ELF-1 (cell line): ENCODE measurements at regions not wholly inside any gene's neighbourhood (a gene's known extent, or its start where the extent isn't known, plus 50 kb on each side); places are given as distances from the start of the nearest gene placed in this dataset.
"Not testable (repeated sequence)": the region's sequence is repeated elsewhere in the genome, so short reads cannot be mapped to it uniquely, and the experiment has no call there.

ENCODE experiments used
- DNase-seq: peaks from one replicate; pipeline ENCODE4 v3.0.0-alpha.2; 2016; ENCODE audit warnings: low read depth, low spot score

DNA sequence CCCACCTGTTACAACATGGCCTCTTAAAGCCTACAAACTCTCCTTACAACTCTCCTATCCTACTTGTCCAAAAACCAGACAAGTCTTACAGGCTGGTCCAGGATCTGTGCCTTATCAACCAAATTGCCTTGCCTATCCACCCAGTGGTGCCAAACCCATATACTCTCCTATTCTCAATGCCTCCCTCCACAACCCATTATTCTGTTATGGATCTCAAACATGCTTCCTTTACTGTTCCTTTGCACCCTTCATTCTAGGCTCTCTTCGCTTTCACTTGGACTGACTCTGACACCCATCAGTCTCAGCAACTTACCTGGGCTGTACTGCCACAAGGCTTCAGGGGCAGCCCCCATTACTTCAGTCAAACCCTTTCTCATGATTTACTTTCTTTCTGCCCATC lies 1112.1 kb upstream of the TMEM132C start:
- DNase-seq: not testable (repeated sequence)

DNA sequence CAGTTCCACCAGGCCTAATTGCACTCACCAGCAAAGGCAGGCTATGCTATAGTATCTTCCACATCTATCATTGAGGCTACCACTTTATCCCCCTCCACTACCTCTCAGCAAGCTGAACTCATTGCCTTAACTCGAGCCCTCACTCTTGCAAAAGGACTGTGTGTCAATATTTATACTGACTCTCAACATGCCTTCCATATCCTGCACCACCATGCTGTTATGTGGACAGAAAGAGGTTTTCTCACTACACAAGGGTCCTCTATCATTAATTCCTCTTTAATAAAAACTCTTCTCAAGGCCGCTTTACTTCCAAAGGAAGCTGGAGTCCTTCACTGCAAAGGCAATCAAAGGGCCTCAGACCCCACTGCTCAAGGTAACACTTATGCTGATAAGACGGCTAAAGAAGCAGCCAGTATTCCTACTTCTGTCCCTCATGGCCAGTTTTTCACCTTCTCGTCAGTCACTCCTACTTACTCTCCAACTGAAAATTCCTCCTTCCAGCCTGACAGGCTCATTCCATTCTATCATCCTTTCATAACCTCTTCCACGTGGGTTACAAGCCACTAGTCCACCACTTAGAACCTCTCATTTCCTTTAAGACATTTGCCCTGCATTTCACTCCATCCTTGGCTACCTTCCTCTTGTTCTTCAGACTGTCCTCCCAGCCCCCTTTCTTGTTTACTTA lies 1110.9 kb upstream of the TMEM132C start:
- not testable (repeated sequence) for DNase-seq

DNA sequence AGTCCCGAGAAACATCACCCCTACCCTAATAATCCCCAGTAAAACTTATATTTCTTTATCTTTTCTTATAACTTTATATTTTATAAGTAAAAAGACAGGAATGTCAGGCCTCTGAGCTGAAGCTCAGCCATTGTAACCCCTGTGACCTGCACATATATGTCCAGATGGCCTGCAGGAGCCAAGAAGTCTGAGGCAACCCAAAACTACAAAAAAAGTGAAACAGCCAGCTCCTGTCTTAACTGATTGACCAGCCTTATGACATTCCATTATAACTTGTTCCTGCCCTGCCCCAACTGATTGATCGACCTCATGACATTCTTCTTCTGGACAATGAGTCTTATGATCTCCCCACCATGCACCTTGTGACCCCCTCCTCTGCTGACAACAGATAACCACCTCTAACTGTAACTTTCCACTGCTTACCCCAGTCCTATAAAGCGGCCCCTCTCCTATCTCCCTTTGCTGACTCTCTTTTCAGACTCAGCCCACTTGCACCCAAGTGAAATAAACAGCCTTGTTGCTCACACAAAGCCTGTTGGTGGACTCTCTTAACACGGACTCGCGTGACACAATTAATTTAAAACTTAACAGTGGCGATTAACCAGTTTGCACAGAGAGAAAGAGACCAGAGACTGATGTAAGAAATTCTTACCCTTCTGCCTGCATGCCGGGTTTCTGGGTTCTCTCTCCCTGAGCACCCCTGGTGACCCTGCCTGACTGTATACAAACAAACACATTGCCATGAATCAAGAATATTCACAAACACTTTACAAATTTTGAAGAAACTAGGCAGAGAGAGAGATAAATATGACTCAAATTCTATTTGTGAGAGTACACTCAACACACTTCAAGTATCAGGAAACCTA lies 1109.2 kb upstream of the TMEM132C start:
- DNase-seq: not testable (repeated sequence)

DNA sequence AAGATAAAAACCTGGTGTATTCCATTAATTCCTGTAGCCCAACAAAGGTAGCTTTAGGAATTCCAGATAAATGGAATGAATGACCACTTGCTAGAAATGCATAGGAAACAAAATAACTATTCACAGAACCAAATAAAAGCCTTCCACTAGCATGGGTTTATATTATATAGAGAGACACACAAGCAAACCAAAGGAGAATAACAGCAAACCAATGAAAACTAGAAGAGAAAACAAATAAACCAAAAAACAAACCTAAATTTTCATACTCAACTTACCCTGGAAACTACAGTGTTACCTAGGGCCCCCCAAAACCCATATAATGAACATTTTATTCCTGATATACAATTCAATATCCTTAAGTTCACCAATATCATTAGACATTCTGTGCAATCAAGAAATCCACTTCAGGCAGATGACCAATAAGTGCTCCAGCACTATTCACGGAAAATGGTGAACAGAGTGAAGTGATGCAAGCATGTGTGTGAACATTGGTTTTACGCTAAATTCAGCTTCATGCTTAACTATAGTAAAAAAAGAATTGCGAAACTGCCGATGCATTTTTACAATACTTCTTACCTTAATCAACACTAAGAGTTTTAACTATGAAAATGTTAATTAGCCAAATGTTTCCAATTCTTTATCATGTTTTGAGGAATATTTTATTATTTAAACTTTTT lies 1108.4 kb upstream of the TMEM132C start:
- no peak for DNase-seq

DNA sequence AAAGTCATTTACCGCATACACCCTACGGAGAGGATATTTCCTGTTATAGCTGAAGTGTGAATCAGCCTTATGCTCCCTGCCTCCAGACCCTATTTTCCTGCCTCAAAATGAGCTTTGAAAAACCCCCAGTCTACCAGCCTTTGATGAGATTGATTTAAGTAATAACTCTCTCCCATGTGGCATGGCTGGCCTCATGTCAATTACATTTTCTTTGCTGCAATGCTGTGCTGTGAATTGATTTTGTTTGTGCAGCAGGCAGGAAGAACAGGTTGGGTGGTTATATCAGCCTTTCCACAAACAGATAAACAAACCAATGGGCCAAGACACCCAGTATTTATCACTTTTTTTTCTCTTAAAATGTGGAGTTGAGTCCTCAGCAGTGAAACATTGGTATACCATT lies 1105.5 kb upstream of the TMEM132C start:
- no peak for DNase-seq

DNA sequence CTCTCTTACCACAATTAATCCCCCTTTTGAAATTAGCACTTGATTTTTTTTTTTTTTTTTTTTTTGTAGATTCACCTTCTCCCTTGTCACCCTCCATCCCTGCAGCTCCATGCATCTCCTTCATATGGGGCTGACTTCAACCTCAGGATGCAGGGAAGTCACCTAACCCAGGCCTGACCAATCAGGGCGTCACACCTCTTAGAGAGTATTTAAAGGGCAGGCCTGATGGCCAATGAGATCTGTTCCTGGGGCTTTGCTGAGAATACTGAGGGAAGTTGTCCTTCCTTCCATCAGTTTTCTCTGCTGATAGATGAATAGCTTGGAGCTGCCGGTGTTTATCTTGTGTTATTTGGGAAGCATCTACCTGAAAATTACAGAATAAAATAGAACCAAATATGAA lies 1104.7 kb upstream of the TMEM132C start:
- DNase-seq: no peak

- no peak for DNase-seq
Observed at GRCh38 chr12:127162902-127163301, 1104.1 kb upstream of the TMEM132C start.

GRCh38 chr12:127165567-127166392 lies 1101.2 kb upstream of the TMEM132C start:
- DNase-seq: peak; percentile 74

DNA sequence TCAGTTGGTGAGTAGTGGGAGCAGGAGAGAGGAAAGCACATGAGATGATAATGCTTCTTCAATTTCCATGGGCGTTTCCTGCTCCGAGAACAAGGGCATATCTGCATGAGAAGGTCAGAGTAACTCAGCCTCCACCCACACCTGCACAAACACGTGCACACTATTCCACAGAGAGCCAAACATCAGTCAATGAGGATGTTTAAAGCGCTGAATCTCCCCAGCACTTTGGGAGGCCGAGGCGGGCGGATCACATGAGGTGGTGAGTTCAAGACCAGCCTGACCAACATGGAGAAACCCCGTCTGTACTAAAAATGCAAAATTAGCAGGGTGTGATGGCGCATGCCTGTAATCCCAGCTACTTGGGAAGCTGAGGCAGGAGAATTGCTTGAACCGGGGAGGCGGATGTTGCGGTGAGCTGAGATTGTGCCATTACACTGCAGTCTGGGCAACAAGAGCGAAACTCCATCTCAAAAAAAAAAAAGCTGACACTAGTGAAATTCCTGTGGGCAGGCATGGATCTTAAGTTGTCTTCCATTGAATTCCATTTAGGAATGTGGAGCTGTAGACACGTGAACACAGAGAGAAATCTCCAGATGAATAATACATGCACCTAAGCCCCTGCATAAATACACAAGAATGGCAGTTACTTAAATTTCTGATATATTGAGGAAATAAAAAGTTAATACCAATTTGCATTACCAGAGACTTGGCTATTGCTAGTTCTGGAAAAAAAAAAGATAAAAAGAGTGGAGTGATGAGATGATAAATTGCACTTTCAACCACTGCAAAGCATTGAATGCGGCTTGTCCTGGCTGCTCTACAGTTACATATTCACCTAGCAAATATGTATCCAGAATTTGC lies 1097.4 kb upstream of the TMEM132C start:
- DNase-seq: no peak

DNA sequence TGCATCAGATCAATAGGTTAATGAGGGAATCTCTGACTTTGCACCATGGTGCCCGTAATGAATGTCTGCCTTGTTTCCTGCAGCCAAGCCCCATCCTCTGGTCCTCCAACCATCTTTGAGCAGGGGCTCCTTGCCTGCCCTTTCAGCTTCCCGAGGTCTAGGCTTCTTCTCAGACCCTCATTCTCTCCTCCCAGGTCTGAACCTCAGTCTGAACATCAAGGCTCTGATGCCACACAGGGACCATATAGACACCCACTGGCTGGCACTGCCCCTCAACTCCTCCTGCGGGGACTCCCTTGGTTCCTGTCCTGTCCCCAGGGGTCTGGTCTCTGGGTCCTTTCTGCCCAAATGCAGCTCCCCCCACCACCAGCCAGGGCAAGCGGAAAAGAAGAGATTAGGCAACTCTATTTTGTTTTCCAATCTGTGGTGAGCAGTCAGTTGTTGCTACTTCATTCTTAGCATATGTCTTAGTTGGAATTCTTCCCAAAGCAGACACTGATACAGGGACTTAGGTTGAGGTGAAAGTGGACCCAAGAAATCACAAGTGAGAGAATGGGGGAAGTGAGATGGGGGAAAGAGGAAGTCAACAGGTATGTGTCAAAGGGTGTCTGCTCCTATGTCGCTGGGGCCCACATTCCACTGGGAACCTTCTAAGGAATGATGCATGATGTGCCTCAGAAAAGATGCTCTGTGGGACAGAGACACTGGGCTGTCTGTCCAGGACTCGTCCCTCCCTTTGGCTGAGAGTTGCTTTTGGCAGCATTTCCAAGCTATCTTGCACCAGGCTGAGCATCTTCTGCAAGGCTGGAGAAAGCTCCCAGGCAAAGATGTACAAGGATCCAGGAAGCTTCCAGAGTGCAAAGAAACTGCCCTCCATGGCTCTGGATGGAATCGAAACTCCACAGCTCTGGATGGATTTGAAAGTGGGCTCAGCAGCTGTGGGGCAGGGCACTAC lies 1096.5 kb upstream of the TMEM132C start:
- DNase-seq: no peak

DNA sequence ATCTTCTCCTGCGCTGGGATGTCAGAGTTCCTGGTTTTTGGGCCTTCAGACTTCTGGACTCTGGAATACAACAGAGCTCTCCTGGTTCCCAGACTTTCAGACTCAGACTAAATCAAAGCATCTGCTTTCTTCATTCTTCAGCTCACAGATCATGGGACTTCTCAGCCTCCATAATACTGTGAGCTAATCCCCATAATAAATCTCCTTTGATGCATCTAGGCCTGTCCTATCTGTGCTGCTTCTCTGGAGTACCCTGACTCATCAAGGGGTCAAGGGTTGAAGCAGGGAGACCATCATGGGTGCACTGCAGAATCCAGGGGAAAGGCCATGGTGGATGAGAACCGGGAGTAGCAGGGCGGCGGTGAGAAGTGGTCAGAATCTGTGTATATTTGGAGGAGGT lies 1094.1 kb upstream of the TMEM132C start:
- DNase-seq: no peak

- DNase-seq: not testable (repeated sequence)
Observed at GRCh38 chr12:127173971-127174370, 1093.0 kb upstream of the TMEM132C start.

DNA sequence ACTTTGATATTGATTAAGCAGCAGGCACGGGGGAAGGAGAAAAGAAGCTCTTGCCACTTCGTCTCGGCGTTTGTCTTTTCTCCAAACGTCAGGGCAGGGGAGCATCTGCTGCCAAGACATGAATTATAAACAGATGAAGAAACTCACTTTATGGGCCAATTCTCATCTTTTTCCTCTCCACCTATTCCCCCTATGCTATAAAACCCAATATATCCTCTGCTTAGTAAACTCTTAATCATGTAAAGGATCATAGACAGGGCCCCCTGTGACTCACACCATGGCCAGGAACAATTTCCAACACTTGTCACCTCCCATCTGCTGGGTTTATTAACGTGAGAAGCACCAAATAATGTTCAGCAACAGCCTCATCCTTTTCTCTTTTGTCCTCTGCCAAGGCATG lies 1092.1 kb upstream of the TMEM132C start:
- no peak for DNase-seq

DNA sequence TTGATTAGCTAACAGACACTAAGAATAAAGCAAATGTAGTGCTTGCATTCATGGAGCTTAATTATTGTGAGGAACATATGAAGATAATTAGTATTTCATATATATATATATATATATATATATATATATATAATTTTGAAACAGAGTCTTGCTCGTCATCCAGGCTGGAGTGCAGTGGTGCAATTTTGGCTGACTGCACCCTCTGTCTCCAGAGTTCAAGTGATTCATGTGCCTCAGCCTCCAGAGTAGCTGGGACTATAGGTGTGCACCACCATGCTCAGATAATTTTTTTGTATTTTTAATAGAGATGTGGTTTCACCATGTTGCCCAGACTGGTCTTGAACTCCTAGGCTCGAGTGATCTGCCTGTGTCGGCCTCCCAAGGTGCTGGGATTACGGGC lies 1091.6 kb upstream of the TMEM132C start:
- DNase-seq: no peak

DNA sequence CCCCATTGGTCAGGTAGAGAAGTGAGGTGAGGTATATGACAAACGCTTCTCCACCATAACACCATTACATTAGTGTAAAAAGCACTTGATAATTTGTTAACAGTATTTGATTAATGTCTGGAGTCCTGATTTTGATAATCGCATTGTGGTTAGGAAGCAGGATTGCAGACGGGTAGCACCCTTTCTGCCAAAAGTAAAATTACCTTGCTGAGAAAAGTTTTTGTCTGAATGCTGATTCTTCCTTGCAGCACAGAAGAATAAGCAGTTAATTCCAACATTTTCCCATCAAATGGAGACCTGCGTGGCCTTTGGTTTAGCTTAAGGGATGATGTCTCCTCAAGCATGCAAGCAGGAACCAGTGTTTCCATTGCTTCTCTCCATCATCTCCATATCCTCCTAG lies 1090.2 kb upstream of the TMEM132C start:
- DNase-seq: no peak

DNA sequence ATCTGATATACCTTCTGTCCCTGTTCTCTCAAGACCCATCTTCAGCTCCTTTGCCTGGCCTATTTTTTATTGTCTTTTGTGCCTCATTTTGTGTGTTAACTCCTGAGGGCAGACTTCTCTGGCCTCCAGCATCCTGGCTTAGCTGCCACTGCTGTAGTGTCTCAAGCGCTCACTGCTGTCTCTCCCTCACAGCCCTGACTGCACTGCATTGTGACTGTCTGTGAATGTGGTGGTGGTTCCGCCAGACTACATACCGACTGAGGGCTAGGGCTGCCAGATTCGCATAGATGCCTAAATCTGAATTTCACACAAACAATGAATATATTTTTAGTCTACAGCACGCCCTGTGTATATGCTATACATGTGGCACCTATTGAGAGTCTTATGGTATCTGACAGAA lies 1088.9 kb upstream of the TMEM132C start:
- DNase-seq: no peak

DNA sequence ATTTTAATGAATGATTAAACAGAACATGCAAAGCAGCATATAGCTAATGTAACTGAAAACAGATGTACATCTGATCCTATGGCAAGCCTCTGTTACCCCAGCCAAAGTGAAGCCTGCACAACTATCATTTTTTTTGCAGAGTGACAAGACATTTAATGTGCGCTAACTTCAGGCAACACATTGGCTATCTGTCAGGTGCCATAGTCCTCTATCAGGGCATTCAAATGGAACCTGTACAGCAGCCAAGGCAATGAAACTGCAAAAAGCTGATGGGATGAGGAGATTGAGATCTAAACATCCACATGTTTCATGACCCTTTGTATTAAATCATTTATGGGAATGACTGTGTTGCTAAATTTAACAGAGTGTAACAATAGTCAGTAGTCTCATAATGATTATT lies 1088.5 kb upstream of the TMEM132C start:
- DNase-seq: no peak

DNA sequence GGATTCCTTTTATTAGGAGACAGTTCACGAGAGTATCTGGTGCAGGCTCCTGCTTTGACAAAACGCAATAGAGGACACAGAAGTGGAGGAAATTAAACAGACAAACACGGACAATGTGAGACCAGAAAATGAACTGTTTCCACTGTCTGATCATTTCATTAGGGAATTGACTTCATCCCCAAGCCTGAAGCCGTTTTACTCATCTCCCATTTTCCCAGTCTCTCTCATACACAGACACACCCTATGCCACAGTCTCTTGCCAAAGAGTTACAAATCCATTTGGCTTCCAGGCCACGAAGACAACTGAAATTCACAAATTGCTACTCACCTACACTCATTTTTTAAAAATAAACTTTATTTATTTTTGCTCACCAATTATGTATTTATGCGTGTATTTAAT lies 1087.8 kb upstream of the TMEM132C start:
- DNase-seq: no peak

GRCh38 chr12:127182018-127182417 lies 1085.0 kb upstream of the TMEM132C start:
- DNase-seq: no peak

GRCh38 chr12:127189992-127190391 lies 1077.0 kb upstream of the TMEM132C start:
- no peak for DNase-seq
